WTC11 (cell line): ENCODE measurements at regions not wholly inside any gene's neighbourhood (a gene's known extent, or its start where the extent isn't known, plus 50 kb on each side); places are given as distances from the start of the nearest gene placed in this dataset.

Experiments
- ATAC-seq: fragments of 200-7000 bp; cut with Tn5 transposase; 2 replicates; pipeline ENCODE4 v1.10.0; 2021; ENCODE audit warnings: mild to moderate bottlenecking, moderate library complexity
- CTCF ChIA-PET: fragments of 300-600 bp; sonication (Branson Sonifier 250); formaldehyde crosslinking; loops from one replicate; lab custom pipeline; 2021; ENCODE audit warnings: antibody characterized with exemption; lab: Charles Lee
- POLR2A ChIA-PET: fragments of 350-600 bp; sonication (Branson Sonifier 250); formaldehyde crosslinking; loops from one replicate; lab custom pipeline; 2021; ENCODE audit warnings: antibody characterized with exemption; lab: Charles Lee
- DNase-seq: peaks from one replicate; pipeline ENCODE4 v3.0.0; 2021; ENCODE audit warnings: low spot score
- H3K27ac Mint-ChIP-seq: 2 replicates; pipeline ENCODE4 v1.8.0; 2021; ENCODE audit warnings: mixed read lengths
- H3K27me3 Mint-ChIP-seq: 2 replicates; pipeline ENCODE4 v1.8.0; 2021; ENCODE audit warnings: low read depth, mild to moderate bottlenecking, moderate library complexity, mixed read lengths
- H3K36me3 Mint-ChIP-seq: 2 replicates; pipeline ENCODE4 v1.8.0; 2021; ENCODE audit warnings: mixed read lengths
- H3K4me1 Mint-ChIP-seq: 2 replicates; pipeline ENCODE4 v1.8.0; 2022; ENCODE audit warnings: mixed read lengths
- H3K4me3 Mint-ChIP-seq: 2 replicates; pipeline ENCODE4 v1.8.0; 2021; ENCODE audit warnings: mild to moderate bottlenecking, moderate library complexity, mixed read lengths
- H3K9me3 Mint-ChIP-seq: 2 replicates; pipeline ENCODE4 v1.8.0; 2021; ENCODE audit warnings: mixed read lengths
- CREB1 ChIP-seq: sonication (generic); formaldehyde crosslinking; IDR thresholded peaks from 2 replicates; pipeline ENCODE4 v1.8.0; 2023; ENCODE audit warnings: mild to moderate bottlenecking, missing genetic modification reagents
- ELF4 ChIP-seq: sonication (generic); formaldehyde crosslinking; IDR thresholded peaks from 2 replicates; pipeline ENCODE4 v1.8.1; 2022; ENCODE audit warnings: low read depth, mild to moderate bottlenecking, moderate library complexity, missing genetic modification reagents
- FOXP1 ChIP-seq: sonication (generic); formaldehyde crosslinking; IDR thresholded peaks from 2 replicates; pipeline ENCODE4 v1.8.0; 2022; ENCODE audit warnings: missing genetic modification reagents, mild to moderate bottlenecking, moderate library complexity, borderline replicate concordance
- GABPB1 ChIP-seq: sonication (generic); formaldehyde crosslinking; IDR thresholded peaks from 2 replicates; pipeline ENCODE4 v1.8.1; 2023; ENCODE audit warnings: mild to moderate bottlenecking, missing genetic modification reagents
- GRHL2 ChIP-seq: fragments of 250-450 bp; sonication (Bioruptor Pico); IDR thresholded peaks from 2 replicates; pipeline ENCODE4 v1.8.0; 2022; ENCODE audit warnings: mild to moderate bottlenecking, moderate library complexity; ENCODE audit not compliant: insufficient replicate concordance, severe bottlenecking
- HMGA2 ChIP-seq: fragments of 250-450 bp; sonication (Bioruptor Pico); IDR thresholded peaks from 2 replicates; pipeline ENCODE4 v1.4.0; 2021; ENCODE audit warnings: mild to moderate bottlenecking, moderate library complexity
- IRF2 ChIP-seq: sonication (generic); formaldehyde crosslinking; IDR thresholded peaks from 2 replicates; pipeline ENCODE4 v1.8.0; 2022; ENCODE audit warnings: low read depth, missing genetic modification reagents, borderline replicate concordance
- MXD4 ChIP-seq: fragments of 250-450 bp; sonication (Bioruptor Pico); IDR thresholded peaks from 2 replicates; pipeline ENCODE4 v1.8.0; 2021; ENCODE audit warnings: mild to moderate bottlenecking, moderate library complexity, borderline replicate concordance
- NR2C2 ChIP-seq: sonication (generic); formaldehyde crosslinking; IDR thresholded peaks from 2 replicates; pipeline ENCODE4 v1.8.0; 2022; ENCODE audit warnings: mild to moderate bottlenecking, missing genetic modification reagents
- PREB ChIP-seq: sonication (generic); formaldehyde crosslinking; IDR thresholded peaks from 2 replicates; pipeline ENCODE4 v1.8.1; 2022; ENCODE audit warnings: mild to moderate bottlenecking, missing genetic modification reagents, moderate library complexity, borderline replicate concordance
- RORB ChIP-seq: fragments of 250-450 bp; sonication (Bioruptor Pico); IDR thresholded peaks from 2 replicates; pipeline ENCODE4 v1.9.0; 2021; ENCODE audit warnings: mild to moderate bottlenecking
- SOX15 ChIP-seq: fragments of 250-450 bp; sonication (Bioruptor Pico); IDR thresholded peaks from 2 replicates; pipeline ENCODE4 v1.9.0; 2021; ENCODE audit warnings: mild to moderate bottlenecking
- ZNF263 ChIP-seq: sonication (generic); formaldehyde crosslinking; IDR thresholded peaks from 2 replicates; pipeline ENCODE4 v1.8.1; 2022; ENCODE audit warnings: low read depth, mild to moderate bottlenecking, moderate library complexity, missing genetic modification reagents
- TF ChIP-seq, protein P1 (sequence below): sonication (generic); formaldehyde crosslinking; IDR thresholded peaks from 2 replicates; pipeline ENCODE4 v1.8.0; 2022; ENCODE audit warnings: mild to moderate bottlenecking, missing genetic modification reagents
- TF ChIP-seq, protein P2 (sequence below): fragments of 200-600 bp; IDR thresholded peaks from 2 replicates; pipeline ENCODE4 v1.8.0; 2022; ENCODE audit warnings: antibody characterized with exemption
- TF ChIP-seq, protein P3 (sequence below): sonication (generic); formaldehyde crosslinking; IDR thresholded peaks from 2 replicates; pipeline ENCODE4 v1.8.0; 2022; ENCODE audit warnings: mild to moderate bottlenecking, missing genetic modification reagents
- TF ChIP-seq, protein P4 (sequence below): sonication (generic); formaldehyde crosslinking; IDR thresholded peaks from 2 replicates; pipeline ENCODE4 v1.8.1; 2023; ENCODE audit warnings: mild to moderate bottlenecking, missing genetic modification reagents, moderate library complexity
- TF ChIP-seq, protein P5 (sequence below): sonication (generic); formaldehyde crosslinking; IDR thresholded peaks from 2 replicates; pipeline ENCODE4 v1.8.1; 2023; ENCODE audit warnings: mild to moderate bottlenecking, moderate library complexity, missing genetic modification reagents
- TF ChIP-seq, protein P6 (sequence below): fragments of 250-450 bp; sonication (Bioruptor Pico); IDR thresholded peaks from 2 replicates; pipeline ENCODE4 v1.9.0; 2021; ENCODE audit warnings: moderate library complexity, mild to moderate bottlenecking, inconsistent platforms, borderline replicate concordance
- TF ChIP-seq, protein P7 (sequence below): sonication (generic); formaldehyde crosslinking; IDR thresholded peaks from 2 replicates; pipeline ENCODE4 v1.8.0; 2022; ENCODE audit warnings: missing genetic modification reagents

DNA sequence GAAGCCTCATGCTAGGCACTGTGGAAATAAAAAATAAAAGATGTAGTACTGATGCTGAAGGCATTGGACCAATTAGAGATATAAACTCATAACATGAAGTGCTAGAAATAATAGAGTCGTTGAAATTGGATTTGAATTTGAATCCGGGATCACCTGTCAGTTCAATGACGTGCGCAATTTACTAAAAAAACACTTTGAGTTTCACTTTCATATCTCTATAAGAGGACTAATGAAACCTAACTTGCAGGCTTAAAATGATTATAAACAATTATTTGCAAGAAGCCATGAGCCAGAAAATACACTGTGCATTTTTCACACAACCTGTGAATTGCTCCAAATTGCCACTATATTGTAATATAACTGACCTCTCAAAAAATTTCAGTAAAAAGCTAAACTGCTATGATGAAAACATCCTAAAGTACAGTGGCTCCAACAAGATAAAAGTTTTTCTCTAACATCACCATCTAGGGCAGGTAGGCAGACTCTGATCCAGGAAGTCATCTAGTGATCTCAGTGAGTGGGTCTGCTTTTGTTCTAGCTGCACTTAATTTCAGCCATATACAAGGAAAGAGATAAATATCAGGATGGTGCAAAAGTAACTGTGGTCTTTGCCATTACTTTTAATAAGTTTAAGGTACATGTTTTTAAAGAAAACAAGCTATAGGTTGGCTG, 440.2 kb downstream of the CNTN6 start:
- no peak overlapping the region for H3K27ac Mint-ChIP-seq
- no peak for DNase-seq
- peaks cover 85% of the 10 kb centered on the region for H3K9me3 Mint-ChIP-seq
- H3K36me3 Mint-ChIP-seq = peaks cover 61% of the 10 kb centered on the region
- H3K27me3 Mint-ChIP-seq = peaks cover 13% of the 10 kb centered on the region
- H3K4me1 Mint-ChIP-seq = no peaks in the 10 kb centered on the region
- no peak overlapping the region for H3K4me3 Mint-ChIP-seq
- TF ChIP-seq FOXP1 (CRISPR knock-in tag) (no peak), CREB1 (no peak), NR2C2 (CRISPR knock-in tag) (no peak), RORB (CRISPR knock-in tag) (no peak), GABPB1 (CRISPR knock-in tag) (no peak), ELF4 (CRISPR knock-in tag) (no peak), HMGA2 (CRISPR knock-in tag) (no peak)
- TF ChIP-seq, protein P1, sequence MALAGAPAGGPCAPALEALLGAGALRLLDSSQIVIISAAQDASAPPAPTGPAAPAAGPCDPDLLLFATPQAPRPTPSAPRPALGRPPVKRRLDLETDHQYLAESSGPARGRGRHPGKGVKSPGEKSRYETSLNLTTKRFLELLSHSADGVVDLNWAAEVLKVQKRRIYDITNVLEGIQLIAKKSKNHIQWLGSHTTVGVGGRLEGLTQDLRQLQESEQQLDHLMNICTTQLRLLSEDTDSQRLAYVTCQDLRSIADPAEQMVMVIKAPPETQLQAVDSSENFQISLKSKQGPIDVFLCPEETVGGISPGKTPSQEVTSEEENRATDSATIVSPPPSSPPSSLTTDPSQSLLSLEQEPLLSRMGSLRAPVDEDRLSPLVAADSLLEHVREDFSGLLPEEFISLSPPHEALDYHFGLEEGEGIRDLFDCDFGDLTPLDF (CRISPR knock-in tag) = no peak
- TF ChIP-seq, protein P2, sequence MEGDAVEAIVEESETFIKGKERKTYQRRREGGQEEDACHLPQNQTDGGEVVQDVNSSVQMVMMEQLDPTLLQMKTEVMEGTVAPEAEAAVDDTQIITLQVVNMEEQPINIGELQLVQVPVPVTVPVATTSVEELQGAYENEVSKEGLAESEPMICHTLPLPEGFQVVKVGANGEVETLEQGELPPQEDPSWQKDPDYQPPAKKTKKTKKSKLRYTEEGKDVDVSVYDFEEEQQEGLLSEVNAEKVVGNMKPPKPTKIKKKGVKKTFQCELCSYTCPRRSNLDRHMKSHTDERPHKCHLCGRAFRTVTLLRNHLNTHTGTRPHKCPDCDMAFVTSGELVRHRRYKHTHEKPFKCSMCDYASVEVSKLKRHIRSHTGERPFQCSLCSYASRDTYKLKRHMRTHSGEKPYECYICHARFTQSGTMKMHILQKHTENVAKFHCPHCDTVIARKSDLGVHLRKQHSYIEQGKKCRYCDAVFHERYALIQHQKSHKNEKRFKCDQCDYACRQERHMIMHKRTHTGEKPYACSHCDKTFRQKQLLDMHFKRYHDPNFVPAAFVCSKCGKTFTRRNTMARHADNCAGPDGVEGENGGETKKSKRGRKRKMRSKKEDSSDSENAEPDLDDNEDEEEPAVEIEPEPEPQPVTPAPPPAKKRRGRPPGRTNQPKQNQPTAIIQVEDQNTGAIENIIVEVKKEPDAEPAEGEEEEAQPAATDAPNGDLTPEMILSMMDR = no peak
- TF ChIP-seq, all 79 proteins: peak for 0
- CTCF ChIA-PET = no interaction called here
- POLR2A ChIA-PET = no interaction called here
- ATAC-seq = no peak

- no peak overlapping the region for H3K4me3 Mint-ChIP-seq
- ChIA-PET POLR2A (no interaction called here), CTCF (no interaction called here)
- DNase-seq (no peak), ATAC-seq (no peak)
- H3K27me3 Mint-ChIP-seq = peaks cover 10% of the 10 kb centered on the region
- H3K36me3 Mint-ChIP-seq = peaks cover 62% of the 10 kb centered on the region
- no peaks in the 10 kb centered on the region for H3K4me1 Mint-ChIP-seq
- TF ChIP-seq SOX15 (no peak), MXD4 (CRISPR knock-in tag) (no peak), PREB (CRISPR knock-in tag) (no peak), HMGA2 (CRISPR knock-in tag) (no peak), ZNF263 (CRISPR knock-in tag) (no peak), IRF2 (CRISPR knock-in tag) (no peak), GRHL2 (CRISPR knock-in tag) (no peak)
- TF ChIP-seq, protein P3, sequence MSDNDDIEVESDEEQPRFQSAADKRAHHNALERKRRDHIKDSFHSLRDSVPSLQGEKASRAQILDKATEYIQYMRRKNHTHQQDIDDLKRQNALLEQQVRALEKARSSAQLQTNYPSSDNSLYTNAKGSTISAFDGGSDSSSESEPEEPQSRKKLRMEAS (CRISPR knock-in tag) = no peak
- TF ChIP-seq, protein P4, sequence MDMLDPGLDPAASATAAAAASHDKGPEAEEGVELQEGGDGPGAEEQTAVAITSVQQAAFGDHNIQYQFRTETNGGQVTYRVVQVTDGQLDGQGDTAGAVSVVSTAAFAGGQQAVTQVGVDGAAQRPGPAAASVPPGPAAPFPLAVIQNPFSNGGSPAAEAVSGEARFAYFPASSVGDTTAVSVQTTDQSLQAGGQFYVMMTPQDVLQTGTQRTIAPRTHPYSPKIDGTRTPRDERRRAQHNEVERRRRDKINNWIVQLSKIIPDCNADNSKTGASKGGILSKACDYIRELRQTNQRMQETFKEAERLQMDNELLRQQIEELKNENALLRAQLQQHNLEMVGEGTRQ (CRISPR knock-in tag) = no peak
- TF ChIP-seq, protein P5, sequence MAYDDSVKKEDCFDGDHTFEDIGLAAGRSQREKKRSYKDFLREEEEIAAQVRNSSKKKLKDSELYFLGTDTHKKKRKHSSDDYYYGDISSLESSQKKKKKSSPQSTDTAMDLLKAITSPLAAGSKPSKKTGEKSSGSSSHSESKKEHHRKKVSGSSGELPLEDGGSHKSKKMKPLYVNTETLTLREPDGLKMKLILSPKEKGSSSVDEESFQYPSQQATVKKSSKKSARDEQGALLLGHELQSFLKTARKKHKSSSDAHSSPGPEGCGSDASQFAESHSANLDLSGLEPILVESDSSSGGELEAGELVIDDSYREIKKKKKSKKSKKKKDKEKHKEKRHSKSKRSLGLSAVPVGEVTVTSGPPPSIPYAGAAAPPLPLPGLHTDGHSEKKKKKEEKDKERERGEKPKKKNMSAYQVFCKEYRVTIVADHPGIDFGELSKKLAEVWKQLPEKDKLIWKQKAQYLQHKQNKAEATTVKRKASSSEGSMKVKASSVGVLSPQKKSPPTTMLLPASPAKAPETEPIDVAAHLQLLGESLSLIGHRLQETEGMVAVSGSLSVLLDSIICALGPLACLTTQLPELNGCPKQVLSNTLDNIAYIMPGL (CRISPR knock-in tag) = no peak
- TF ChIP-seq, protein P6, sequence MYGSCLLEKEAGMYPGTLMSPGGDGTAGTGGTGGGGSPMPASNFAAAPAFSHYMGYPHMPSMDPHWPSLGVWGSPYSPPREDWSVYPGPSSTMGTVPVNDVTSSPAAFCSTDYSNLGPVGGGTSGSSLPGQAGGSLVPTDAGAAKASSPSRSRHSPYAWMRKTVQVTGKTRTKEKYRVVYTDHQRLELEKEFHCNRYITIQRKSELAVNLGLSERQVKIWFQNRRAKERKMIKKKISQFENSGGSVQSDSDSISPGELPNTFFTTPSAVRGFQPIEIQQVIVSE = no peak
- TF ChIP-seq, protein P7, sequence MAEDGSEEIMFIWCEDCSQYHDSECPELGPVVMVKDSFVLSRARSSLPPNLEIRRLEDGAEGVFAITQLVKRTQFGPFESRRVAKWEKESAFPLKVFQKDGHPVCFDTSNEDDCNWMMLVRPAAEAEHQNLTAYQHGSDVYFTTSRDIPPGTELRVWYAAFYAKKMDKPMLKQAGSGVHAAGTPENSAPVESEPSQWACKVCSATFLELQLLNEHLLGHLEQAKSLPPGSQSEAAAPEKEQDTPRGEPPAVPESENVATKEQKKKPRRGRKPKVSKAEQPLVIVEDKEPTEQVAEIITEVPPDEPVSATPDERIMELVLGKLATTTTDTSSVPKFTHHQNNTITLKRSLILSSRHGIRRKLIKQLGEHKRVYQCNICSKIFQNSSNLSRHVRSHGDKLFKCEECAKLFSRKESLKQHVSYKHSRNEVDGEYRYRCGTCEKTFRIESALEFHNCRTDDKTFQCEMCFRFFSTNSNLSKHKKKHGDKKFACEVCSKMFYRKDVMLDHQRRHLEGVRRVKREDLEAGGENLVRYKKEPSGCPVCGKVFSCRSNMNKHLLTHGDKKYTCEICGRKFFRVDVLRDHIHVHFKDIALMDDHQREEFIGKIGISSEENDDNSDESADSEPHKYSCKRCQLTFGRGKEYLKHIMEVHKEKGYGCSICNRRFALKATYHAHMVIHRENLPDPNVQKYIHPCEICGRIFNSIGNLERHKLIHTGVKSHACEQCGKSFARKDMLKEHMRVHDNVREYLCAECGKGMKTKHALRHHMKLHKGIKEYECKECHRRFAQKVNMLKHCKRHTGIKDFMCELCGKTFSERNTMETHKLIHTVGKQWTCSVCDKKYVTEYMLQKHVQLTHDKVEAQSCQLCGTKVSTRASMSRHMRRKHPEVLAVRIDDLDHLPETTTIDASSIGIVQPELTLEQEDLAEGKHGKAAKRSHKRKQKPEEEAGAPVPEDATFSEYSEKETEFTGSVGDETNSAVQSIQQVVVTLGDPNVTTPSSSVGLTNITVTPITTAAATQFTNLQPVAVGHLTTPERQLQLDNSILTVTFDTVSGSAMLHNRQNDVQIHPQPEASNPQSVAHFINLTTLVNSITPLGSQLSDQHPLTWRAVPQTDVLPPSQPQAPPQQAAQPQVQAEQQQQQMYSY (CRISPR knock-in tag) = no peak
- peaks cover 82% of the 10 kb centered on the region for H3K9me3 Mint-ChIP-seq
- no peak overlapping the region for H3K27ac Mint-ChIP-seq
These were observed 440.9 kb downstream of the CNTN6 start for GRCh38 chr3:1533763-1534162.
